Large intestine (tissue), 3 donors: ENCODE measurements at regions not wholly inside any gene's neighbourhood (a gene's known extent, or its start where the extent isn't known, plus 50 kb on each side); places are given as distances from the start of the nearest gene placed in this dataset.
A peak's percentile ranks its signal among the peaks of the same experiment; 100 is the strongest.

Experiments
- DNase-seq, 2 donors: peaks; one replicate each; pipeline versions ENCODE4 v3.0.0 to v3.0.0-alpha.2; 2013
- H3K27ac ChIP-seq: one replicate; pipeline ENCODE4 v1.5.1; 2013; ENCODE audit warnings: low read length
- H3K27me3 ChIP-seq: 2 replicates; pipeline ENCODE4 v1.6.1; 2013; ENCODE audit warnings: low read length; ENCODE audit not compliant: control insufficient read depth, insufficient read depth
- H3K36me3 ChIP-seq: 2 replicates; pipeline ENCODE4 v1.6.1; 2013; ENCODE audit warnings: low read length; ENCODE audit not compliant: control insufficient read depth, insufficient read depth
- H3K4me1 ChIP-seq: one replicate; pipeline ENCODE4 v1.6.1; 2013; ENCODE audit warnings: low read length; ENCODE audit not compliant: control insufficient read depth, insufficient read depth
- H3K4me3 ChIP-seq: one replicate; pipeline ENCODE4 v1.5.1; 2013; ENCODE audit warnings: low read length
- H3K9me3 ChIP-seq: one replicate; pipeline ENCODE4 v1.6.1; 2013; ENCODE audit warnings: mild to moderate bottlenecking, low read depth, low read length, moderate library complexity; ENCODE audit not compliant: control insufficient read depth
- WGBS: methylation state at CpG from one replicate; pipeline ENCODE4 v1.1.5; 2013; ENCODE audit warnings: low lambda C conversion rate; ENCODE audit not compliant: insufficient coverage; 5-methylcytosine and 5-hydroxymethylcytosine counted together

DNA sequence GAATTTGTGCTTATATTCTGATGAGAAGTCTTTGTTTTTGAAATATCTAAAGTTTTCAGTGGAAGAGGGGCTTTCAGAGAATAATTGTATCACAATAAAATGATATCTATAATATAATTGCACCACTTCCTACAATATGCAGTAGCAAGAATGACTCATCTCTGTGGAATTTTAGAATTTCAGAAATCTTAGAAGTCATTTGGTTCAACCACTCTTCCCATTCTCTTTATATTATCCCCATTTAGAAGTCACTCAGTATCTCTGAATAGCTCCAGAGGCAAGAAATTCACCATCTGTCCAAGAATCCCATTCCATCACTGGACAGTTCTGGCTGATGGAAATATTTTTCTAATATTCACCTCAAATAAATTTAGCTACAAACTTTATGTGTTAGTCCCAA, 59.3 kb upstream of the CCDC68 start:
- no peaks in the 10 kb centered on the region for H3K9me3 ChIP-seq

DNA sequence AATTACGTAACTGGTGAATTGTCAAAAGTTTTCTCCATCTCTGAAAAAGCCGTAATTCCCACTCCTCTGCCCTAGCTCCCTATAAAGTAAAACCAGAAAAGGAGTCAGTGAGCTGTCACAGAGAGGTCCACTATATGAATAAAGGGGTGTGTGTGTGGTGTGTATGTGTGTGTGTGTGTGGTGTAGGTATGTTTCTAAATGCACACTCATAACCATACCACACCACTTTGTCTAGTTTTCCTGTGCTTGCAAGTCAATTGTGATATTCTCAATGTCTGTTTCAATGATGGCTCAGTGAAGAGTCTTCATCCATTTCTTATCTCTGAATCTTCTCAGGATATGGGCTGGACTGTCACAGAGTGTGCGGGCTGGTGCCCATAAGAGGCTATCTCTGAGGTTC, 54.8 kb upstream of the CCDC68 start:
- Histone ChIP-seq H3K27ac (no peak overlapping the region), H3K27me3 (no peaks in the 10 kb centered on the region), H3K36me3 (no peaks in the 10 kb centered on the region), H3K4me3 (no peak overlapping the region), H3K4me1 (no peaks in the 10 kb centered on the region), H3K9me3 (no peaks in the 10 kb centered on the region)
- WGBS, result no CpG with 5 or more reads among the region's 3 CpGs
- DNase-seq, result no peak

More for the DNA sequence above, 59.3 kb upstream of the CCDC68 start:
- Histone ChIP-seq H3K27ac (no peak overlapping the region), H3K4me1 (no peaks in the 10 kb centered on the region), H3K4me3 (no peak overlapping the region), H3K36me3 (no peaks in the 10 kb centered on the region), H3K27me3 (no peaks in the 10 kb centered on the region)
- no peak for DNase-seq

DNA sequence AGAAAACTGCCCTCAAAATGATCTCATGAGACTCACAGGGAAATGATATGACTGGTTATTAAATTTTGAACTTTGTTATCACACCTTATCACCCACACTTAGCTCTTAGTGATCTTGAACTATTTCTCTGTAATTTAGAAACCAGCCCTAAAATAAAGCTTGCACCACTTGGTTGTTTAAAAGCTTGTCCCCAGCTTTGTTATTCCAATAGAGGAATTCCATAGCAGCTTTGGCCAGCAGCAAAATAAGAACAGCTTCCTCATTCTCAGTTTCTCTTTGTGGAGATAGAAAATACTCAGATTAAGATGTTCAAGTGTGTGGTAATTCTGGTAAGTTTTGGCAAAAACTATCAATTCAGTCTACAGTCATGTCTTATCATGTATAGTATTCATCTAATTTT, 54.4 kb upstream of the CCDC68 start:
- Histone ChIP-seq H3K4me3 (no peak overlapping the region), H3K27me3 (no peaks in the 10 kb centered on the region), H3K9me3 (no peaks in the 10 kb centered on the region), H3K27ac (no peak overlapping the region), H3K4me1 (no peaks in the 10 kb centered on the region), H3K36me3 (no peaks in the 10 kb centered on the region)
- DNase-seq, result no peak

DNA sequence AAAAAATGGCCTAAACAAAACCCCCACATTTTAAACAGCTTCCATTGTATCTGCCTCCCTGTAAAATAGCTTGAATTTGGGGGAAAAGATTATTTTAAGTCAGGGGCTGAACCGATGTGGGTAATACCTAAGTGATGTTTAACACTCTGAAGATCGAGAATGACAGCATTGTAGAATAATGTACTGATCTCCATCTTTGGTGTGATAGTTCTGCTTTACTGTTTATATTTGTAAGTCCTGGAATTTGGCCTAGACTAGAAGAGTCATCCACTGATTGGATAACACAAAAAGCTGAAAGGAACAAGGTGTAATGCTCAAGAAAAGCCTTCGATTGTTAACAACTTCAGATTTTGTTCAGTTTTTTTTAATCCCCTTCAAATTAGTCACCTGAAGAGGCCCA, 53.8 kb upstream of the CCDC68 start:
- WGBS, result no CpG with 5 or more reads among the region's 3 CpGs
- no peak for DNase-seq

DNA sequence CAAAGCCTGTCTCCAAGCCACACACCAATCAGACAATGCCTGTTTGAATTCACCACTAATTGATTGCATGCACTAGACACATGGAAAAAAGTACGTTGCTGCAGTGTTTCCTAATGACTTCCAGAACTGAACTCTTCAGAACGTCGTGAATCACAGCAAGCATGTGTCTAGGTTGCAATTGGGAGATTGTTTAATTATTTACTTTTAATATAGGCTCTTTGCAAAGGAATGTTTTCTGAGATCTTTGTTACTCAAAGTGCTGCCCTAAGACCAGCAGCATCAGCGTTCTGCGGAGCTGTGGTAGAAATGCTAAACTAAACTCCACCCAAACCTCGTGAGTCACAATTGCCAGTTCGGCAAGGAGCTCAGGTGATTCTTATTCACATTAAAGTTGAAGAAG, 52.7 kb upstream of the CCDC68 start:
- Histone ChIP-seq H3K27me3 (no peaks in the 10 kb centered on the region), H3K4me1 (no peaks in the 10 kb centered on the region), H3K4me3 (no peak overlapping the region), H3K27ac (peak overlapping the region; percentile 21), H3K9me3 (no peaks in the 10 kb centered on the region), H3K36me3 (no peaks in the 10 kb centered on the region)
- peak; percentile 17 to 20 for DNase-seq
- WGBS, result no CpG with 5 or more reads among the region's 7 CpGs

More for the DNA sequence above, 53.8 kb upstream of the CCDC68 start:
- no peaks in the 10 kb centered on the region for H3K36me3 ChIP-seq
- H3K27me3 ChIP-seq, result no peaks in the 10 kb centered on the region
- H3K4me1 ChIP-seq, result no peaks in the 10 kb centered on the region
- no peak overlapping the region for H3K4me3 ChIP-seq
- peak overlapping the region; percentile 28 for H3K27ac ChIP-seq
- no peaks in the 10 kb centered on the region for H3K9me3 ChIP-seq
